ENCODE measurements at regions not wholly inside any gene's neighbourhood (a gene's known extent, or its start where the extent isn't known, plus 50 kb on each side); places are given as distances from the start of the nearest gene placed in this dataset.

GRCh38 chr6:3619800-3620199, 131.7 kb downstream of the PXDC1 start:
- Histone ChIP-seq H3K9me3 (ENCODE audit: insufficient read depth, low read depth, low read length) (no peaks in the 10 kb centered on the region), H3K27me3 (ENCODE audit: insufficient read depth, low read length, poor library complexity, severe bottlenecking) (no peaks in the 10 kb centered on the region), H3K36me3 (ENCODE audit: insufficient read depth, low read length) (no peaks in the 10 kb centered on the region), H3K4me3 (ENCODE audit: low read length, poor library complexity, severe bottlenecking) (no peak overlapping the region), H3K9me2 (replicated peaks; ENCODE audit: low read depth, low read length) (no peaks in the 10 kb centered on the region), H3K4me2 (ENCODE audit: low read depth, low read length, poor library complexity, severe bottlenecking) (no peak overlapping the region), H3K4me1 (ENCODE audit: insufficient read depth, low read length, poor library complexity, severe bottlenecking) (peaks cover 7% of the 10 kb centered on the region), H4K20me1 (ENCODE audit: insufficient read depth, low read length, poor library complexity, severe bottlenecking) (no peaks in the 10 kb centered on the region), H3K9ac (ENCODE audit: low read depth, low read length, poor library complexity, severe bottlenecking) (no peak overlapping the region), H3F3A (ENCODE audit: low read depth) (no peaks in the 10 kb centered on the region), H2AFZ (ENCODE audit: low read length) (no peak overlapping the region), H3K79me2 (ENCODE audit: insufficient read depth, low read length) (no peaks in the 10 kb centered on the region)
- TF ChIP-seq CTCF (conservative IDR thresholded peaks at IDR 0.05; ENCODE audit: low read length) (no peak), EZH2phosphoT487 (IDR thresholded peaks at IDR 0.05; ENCODE audit: borderline replicate concordance) (no peak)

GRCh38 chr6:3619201-3619600, 132.3 kb downstream of the PXDC1 start:
- Histone ChIP-seq H3K9me2 (replicated peaks; ENCODE audit: low read depth, low read length) (no peaks in the 10 kb centered on the region), H4K20me1 (ENCODE audit: insufficient read depth, low read length, poor library complexity, severe bottlenecking) (no peaks in the 10 kb centered on the region), H3K36me3 (ENCODE audit: insufficient read depth, low read length) (no peaks in the 10 kb centered on the region), H3K27me3 (ENCODE audit: insufficient read depth, low read length, poor library complexity, severe bottlenecking) (no peaks in the 10 kb centered on the region), H2AFZ (ENCODE audit: low read length) (no peak overlapping the region), H3F3A (ENCODE audit: low read depth) (no peaks in the 10 kb centered on the region), H3K9ac (ENCODE audit: low read depth, low read length, poor library complexity, severe bottlenecking) (no peak overlapping the region), H3K9me3 (ENCODE audit: insufficient read depth, low read depth, low read length) (no peaks in the 10 kb centered on the region), H3K79me2 (ENCODE audit: insufficient read depth, low read length) (no peaks in the 10 kb centered on the region), H3K4me2 (ENCODE audit: low read depth, low read length, poor library complexity, severe bottlenecking) (no peak overlapping the region), H3K4me1 (ENCODE audit: insufficient read depth, low read length, poor library complexity, severe bottlenecking) (peaks cover 7% of the 10 kb centered on the region), H3K4me3 (ENCODE audit: low read length, poor library complexity, severe bottlenecking) (no peak overlapping the region)
- no peak for TF ChIP-seq EZH2phosphoT487 (IDR thresholded peaks at IDR 0.05; ENCODE audit: borderline replicate concordance)
- no peak for TF ChIP-seq CTCF (conservative IDR thresholded peaks at IDR 0.05; ENCODE audit: low read length)

- TF ChIP-seq CTCF (conservative IDR thresholded peaks at IDR 0.05; ENCODE audit: low read length) (no peak), EZH2phosphoT487 (IDR thresholded peaks at IDR 0.05; ENCODE audit: borderline replicate concordance) (no peak)
- no peaks in the 10 kb centered on the region for H3K9me3 ChIP-seq (ENCODE audit: insufficient read depth, low read depth, low read length)
- H3K9ac ChIP-seq (ENCODE audit: low read depth, low read length, poor library complexity, severe bottlenecking), result no peak overlapping the region
- H3K9me2 ChIP-seq (replicated peaks; ENCODE audit: low read depth, low read length), result no peaks in the 10 kb centered on the region
- H4K20me1 ChIP-seq (ENCODE audit: insufficient read depth, low read length, poor library complexity, severe bottlenecking), result no peaks in the 10 kb centered on the region
- H2AFZ ChIP-seq (ENCODE audit: low read length), result no peak overlapping the region
- H3K4me2 ChIP-seq (ENCODE audit: low read depth, low read length, poor library complexity, severe bottlenecking), result no peak overlapping the region
- no peaks in the 10 kb centered on the region for H3K27me3 ChIP-seq (ENCODE audit: insufficient read depth, low read length, poor library complexity, severe bottlenecking)
- no peaks in the 10 kb centered on the region for H3K36me3 ChIP-seq (ENCODE audit: insufficient read depth, low read length)
- no peak overlapping the region for H3K4me3 ChIP-seq (ENCODE audit: low read length, poor library complexity, severe bottlenecking)
- peaks cover 7% of the 10 kb centered on the region for H3K4me1 ChIP-seq (ENCODE audit: insufficient read depth, low read length, poor library complexity, severe bottlenecking)
- H3F3A ChIP-seq (ENCODE audit: low read depth), result no peaks in the 10 kb centered on the region
- H3K79me2 ChIP-seq (ENCODE audit: insufficient read depth, low read length), result no peaks in the 10 kb centered on the region
Measured at GRCh38 chr6:3618642-3619041, 132.9 kb downstream of the PXDC1 start.
